ENCODE measurements at regions not wholly inside any gene's neighbourhood (a gene's known extent, or its start where the extent isn't known, plus 50 kb on each side); places are given as distances from the start of the nearest gene placed in this dataset.

- H4K91ac ChIP-seq (ENCODE audit: insufficient read depth, low read depth, low read length): no peak overlapping the region
- in situ Hi-C loops (cut with MboI; ENCODE audit: low sequenced_read_pairs): no loop called here
- no peak overlapping the region for H2BK120ac ChIP-seq (ENCODE audit: low read depth, low read length)
- no peak overlapping the region for H4K5ac ChIP-seq (ENCODE audit: low read depth, low read length)
- H2AFZ ChIP-seq (replicated peaks; ENCODE audit: low read length, poor library complexity): no peak overlapping the region
- H2BK5ac ChIP-seq (ENCODE audit: low read depth, low read length, poor library complexity, severe bottlenecking): no peak overlapping the region
- TF ChIP-seq SMC3 (IDR thresholded peaks at IDR 0.05; ENCODE audit: low read depth, low read length): no peak
- no peak for TF ChIP-seq NFE2L2 (IDR thresholded peaks at IDR 0.05; ENCODE audit: low read depth, low read length)
- no peak for TF ChIP-seq RFX5 (IDR thresholded peaks at IDR 0.05; ENCODE audit: low read depth, low read length)
- TF ChIP-seq FOS (IDR thresholded peaks at IDR 0.05; ENCODE audit: low read depth, low read length): no peak
- H2BK15ac ChIP-seq (ENCODE audit: low read depth, low read length): no peak overlapping the region
- H3K27me3 ChIP-seq (ENCODE audit: control insufficient read depth, insufficient read depth, low read length): no peaks in the 10 kb centered on the region
- H3K9ac ChIP-seq (ENCODE audit: low read depth, low read length): no peak overlapping the region
- H4K20me1 ChIP-seq (ENCODE audit: insufficient read depth, low read length): no peaks in the 10 kb centered on the region
- WGBS, 2 experiments (ENCODE audit: extremely low coverage in 2 of 2, insufficient read length in 1 of 2): no CpG with 5 or more reads among the region's 1 CpG
- dilution Hi-C loops (cut with HindIII; ENCODE audit: low sequenced_read_pairs, unreplicated experiment): no loop called here
- no peaks in the 10 kb centered on the region for H3K79me1 ChIP-seq (ENCODE audit: low read depth in 1 of 2, low read length in 2 of 2)
- ChIA-PET CTCF (interaction anchor here (0.6 kb wide), 1 partner anchor 878 kb away, joined by 4 read pairs; no protein-coding TSS in a partner anchor), POLR2A (ENCODE audit: unreplicated experiment) (no interaction called here)
- H3K9me3 ChIP-seq (ENCODE audit: control insufficient read depth, insufficient read depth, low read length): no peaks in the 10 kb centered on the region
- no peak overlapping the region for H3K23ac ChIP-seq (ENCODE audit: low read depth, low read length)
- no peaks in the 10 kb centered on the region for H3K36me3 ChIP-seq (ENCODE audit: control insufficient read depth, insufficient read depth, low read length)
- no peak overlapping the region for H3K56ac ChIP-seq (ENCODE audit: extremely low read depth, insufficient read depth, low read length)
- no peak overlapping the region for H3K4me2 ChIP-seq (ENCODE audit: low read depth, low read length)
- H3K14ac ChIP-seq (replicated peaks; ENCODE audit: low read depth, low read length): no peak overlapping the region
- no peak overlapping the region for H2AK9ac ChIP-seq (replicated peaks; ENCODE audit: low read depth, low read length, poor library complexity)
- BruUV-seq (replicated peaks): no TSS peak
- H2BK20ac ChIP-seq (ENCODE audit: low read depth, low read length): no peak overlapping the region
- H3K18ac ChIP-seq (ENCODE audit: low read depth, low read length): no peak overlapping the region
- H4K8ac ChIP-seq (ENCODE audit: low read depth in 2 of 2, low read length in 2 of 2): no peak overlapping the region
- H3K4me1 ChIP-seq (ENCODE audit: control insufficient read depth, insufficient read depth, low read length): no peaks in the 10 kb centered on the region
- intact Hi-C loops (cut with micrococcal nuclease): no loop called here
- ATAC-seq (ENCODE audit: low read depth): no peak
- DNase-seq: no peak
- H3K4ac ChIP-seq (ENCODE audit: low read depth, low read length): no peak overlapping the region
- H3K4me3 ChIP-seq (ENCODE audit: insufficient read depth, low read depth, low read length): no peak overlapping the region
- no peaks in the 10 kb centered on the region for H3K9me1 ChIP-seq (ENCODE audit: insufficient read depth, low read length)
- no peak overlapping the region for H3K27ac ChIP-seq (ENCODE audit: insufficient read depth, low read length)
- H2AK5ac ChIP-seq (ENCODE audit: low read depth, low read length): no peak overlapping the region
Observed at GRCh38 chr19:41495589-41495988, 52.6 kb downstream of the ERICH4 start.
